Keratinocyte (primary cell): ENCODE measurements at regions not wholly inside any gene's neighbourhood (a gene's known extent, or its start where the extent isn't known, plus 50 kb on each side); places are given as distances from the start of the nearest gene placed in this dataset.

Experiments used
- DNase-seq: peaks from one replicate; pipeline ENCODE4 v3.0.0-alpha.2; 2011; ENCODE audit warnings: low read depth, missing footprints, low spot score
- FAIRE-seq: peaks from 2 replicates; lab custom pipeline; 2011; peaks lifted over from hg19 to GRCh38; lab: Jason Lieb, UNC
- H2AFZ ChIP-seq: 2 replicates; pipeline ENCODE4 v1.6.0; 2012; ENCODE audit warnings: low read length, control low read depth, inconsistent platforms; ENCODE audit not compliant: control insufficient read depth
- H3K27ac ChIP-seq: 2 replicates; pipeline ENCODE4 v1.5.1; 2011; ENCODE audit warnings: low read length; ENCODE audit not compliant: control insufficient read depth, insufficient read depth
- H3K27me3 ChIP-seq: 3 replicates; pipeline ENCODE4 v1.6.0; 2011; ENCODE audit warnings: low read length; ENCODE audit not compliant: control insufficient read depth, insufficient read depth; ENCODE audit errors: extremely low read depth
- H3K36me3 ChIP-seq, 2 experiments: 2 replicates in 1 of 2; 3 replicates in 1 of 2; pipeline ENCODE4 v1.5.1; 2011; ENCODE audit warnings: low read length in 2 of 2, mild to moderate bottlenecking in 1 of 2; ENCODE audit not compliant: control insufficient read depth in 2 of 2, insufficient read depth in 2 of 2; ENCODE audit errors: extremely low read depth in 1 of 2
- H3K4me1 ChIP-seq: 3 replicates; pipeline ENCODE4 v1.5.1; 2011; ENCODE audit warnings: low read length; ENCODE audit not compliant: control insufficient read depth, insufficient read depth; ENCODE audit errors: extremely low read depth
- H3K4me2 ChIP-seq: 3 replicates; pipeline ENCODE4 v1.6.0; 2011; ENCODE audit warnings: low read depth, low read length; ENCODE audit not compliant: control insufficient read depth, insufficient read depth; ENCODE audit errors: extremely low read depth
- H3K4me3 ChIP-seq, 3 experiments: fragments of 200-600 bp in 1 of 3; sonication (generic) in 1 of 3; 2 replicates in 2 of 3; 3 replicates in 1 of 3; pipeline ENCODE4 v1.5.1; 2011 to 2016; ENCODE audit warnings: low read length in 3 of 3, mild to moderate bottlenecking in 3 of 3, control low read depth in 2 of 3, inconsistent platforms in 1 of 3, low read depth in 1 of 3, mixed read lengths in 1 of 3, mixed run types in 1 of 3, moderate library complexity in 1 of 3; ENCODE audit not compliant: control insufficient read depth in 2 of 3, insufficient read depth in 2 of 3; ENCODE audit errors: extremely low read depth in 1 of 3
- H3K79me2 ChIP-seq: 2 replicates; pipeline ENCODE4 v1.6.0; 2012; ENCODE audit warnings: low read length; ENCODE audit not compliant: control insufficient read depth, insufficient read depth
- H3K9ac ChIP-seq: 3 replicates; pipeline ENCODE4 v1.6.0; 2011; ENCODE audit warnings: low read length; ENCODE audit not compliant: control insufficient read depth, insufficient read depth; ENCODE audit errors: extremely low read depth
- H3K9me1 ChIP-seq: 3 replicates; pipeline ENCODE4 v1.6.0; 2011; ENCODE audit warnings: low read length; ENCODE audit not compliant: control insufficient read depth, insufficient read depth; ENCODE audit errors: extremely low read depth
- H3K9me3 ChIP-seq: 2 replicates; pipeline ENCODE4 v1.5.1; 2012; ENCODE audit warnings: low read depth, low read length; ENCODE audit not compliant: control insufficient read depth
- H4K20me1 ChIP-seq: 3 replicates; pipeline ENCODE4 v1.6.0; 2011; ENCODE audit warnings: low read length; ENCODE audit not compliant: control insufficient read depth, insufficient read depth; ENCODE audit errors: extremely low read depth
- EZH2 ChIP-seq: IDR thresholded peaks from one replicate; pipeline ENCODE4 v1.6.1; 2012; ENCODE audit warnings: inconsistent platforms, mild to moderate bottlenecking, low read length, moderate library complexity
- dilution Hi-C: fragments of 300-500 bp; cut with MboI; formaldehyde crosslinking; loops from one replicate; pipeline ENCODE4 v1.7.0; 2020; ENCODE audit warnings: low sequenced_read_pairs; ENCODE audit not compliant: extremely low pct_ligation_motif_present
- TF ChIP-seq, protein P1 (sequence below), 3 experiments: IDR thresholded peaks in 1 of 3; conservative IDR thresholded peaks in 1 of 3; optimal IDR thresholded peaks in 1 of 3; 2 replicates in 2 of 3; 3 replicates in 1 of 3; pipeline versions ENCODE3 to v1.5.1; 2011; ENCODE audit warnings: low read length in 3 of 3, mild to moderate bottlenecking in 3 of 3, moderate library complexity in 2 of 3, control low read depth in 1 of 3, inconsistent platforms in 1 of 3; ENCODE audit not compliant: insufficient read depth in 2 of 3; ENCODE audit errors: extremely low read depth in 1 of 3

DNA sequence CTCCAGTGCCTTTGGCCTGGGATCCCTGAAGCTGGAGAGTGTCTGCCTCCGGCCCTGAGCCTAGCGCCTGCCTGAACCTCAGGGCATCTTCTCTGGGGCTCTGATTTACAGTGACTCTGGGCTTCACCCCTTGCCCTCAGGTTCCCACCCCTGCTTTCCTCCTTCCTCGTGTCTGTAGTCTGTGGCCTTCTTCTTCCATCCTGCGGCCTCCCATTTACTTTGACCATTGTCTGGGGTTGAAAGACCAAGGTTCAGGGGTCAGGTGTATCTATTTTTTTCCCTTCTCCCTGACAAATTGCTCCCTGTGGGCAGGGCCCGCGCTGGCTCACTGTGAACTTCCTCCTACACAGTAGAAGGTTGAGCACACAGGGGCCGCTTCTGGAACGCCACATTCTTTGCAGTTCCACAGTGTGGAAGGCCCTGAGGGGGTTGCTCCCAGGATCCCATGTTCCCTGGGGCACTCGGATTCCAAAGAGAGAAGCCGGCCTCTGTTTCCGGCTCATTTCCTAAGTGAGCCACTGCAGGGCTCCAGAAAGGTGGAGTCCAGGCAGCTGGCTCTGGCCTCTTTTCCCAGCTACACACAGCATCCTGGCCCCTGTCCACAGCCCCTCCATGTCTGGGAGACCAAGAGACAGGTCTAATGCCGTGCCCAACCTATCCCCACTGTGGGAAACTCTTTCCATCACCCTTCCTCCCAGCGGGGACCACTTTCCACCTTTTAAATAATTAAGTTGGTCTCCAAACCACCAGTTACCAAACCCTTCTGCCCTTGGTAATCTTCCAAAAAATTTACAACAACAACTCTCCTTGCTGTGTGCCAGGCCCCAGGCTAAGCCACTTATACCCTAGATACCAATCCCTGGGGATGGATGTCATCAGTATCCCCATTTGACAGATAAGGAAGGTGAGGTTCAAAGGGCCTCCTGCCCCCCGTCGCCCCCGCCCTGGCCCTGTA lies 140.3 kb upstream of the IER5L start:
- no peak for TF ChIP-seq EZH2
- TF ChIP-seq, protein P1, sequence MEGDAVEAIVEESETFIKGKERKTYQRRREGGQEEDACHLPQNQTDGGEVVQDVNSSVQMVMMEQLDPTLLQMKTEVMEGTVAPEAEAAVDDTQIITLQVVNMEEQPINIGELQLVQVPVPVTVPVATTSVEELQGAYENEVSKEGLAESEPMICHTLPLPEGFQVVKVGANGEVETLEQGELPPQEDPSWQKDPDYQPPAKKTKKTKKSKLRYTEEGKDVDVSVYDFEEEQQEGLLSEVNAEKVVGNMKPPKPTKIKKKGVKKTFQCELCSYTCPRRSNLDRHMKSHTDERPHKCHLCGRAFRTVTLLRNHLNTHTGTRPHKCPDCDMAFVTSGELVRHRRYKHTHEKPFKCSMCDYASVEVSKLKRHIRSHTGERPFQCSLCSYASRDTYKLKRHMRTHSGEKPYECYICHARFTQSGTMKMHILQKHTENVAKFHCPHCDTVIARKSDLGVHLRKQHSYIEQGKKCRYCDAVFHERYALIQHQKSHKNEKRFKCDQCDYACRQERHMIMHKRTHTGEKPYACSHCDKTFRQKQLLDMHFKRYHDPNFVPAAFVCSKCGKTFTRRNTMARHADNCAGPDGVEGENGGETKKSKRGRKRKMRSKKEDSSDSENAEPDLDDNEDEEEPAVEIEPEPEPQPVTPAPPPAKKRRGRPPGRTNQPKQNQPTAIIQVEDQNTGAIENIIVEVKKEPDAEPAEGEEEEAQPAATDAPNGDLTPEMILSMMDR (optimal IDR thresholded peaks at IDR 0.05 in 1 of 3, IDR thresholded peaks at IDR 0.05 in 1 of 3, conservative IDR thresholded peaks at IDR 0.05 in 1 of 3; ENCODE audit: extremely low read depth in 1 of 3, insufficient read depth in 2 of 3, low read length in 3 of 3): no peak
- Histone ChIP-seq H3K9ac (no peak overlapping the region), H4K20me1 (no peaks in the 10 kb centered on the region), H3K4me1 (peaks cover 11% of the 10 kb centered on the region), H3K79me2 (no peaks in the 10 kb centered on the region), H3K27ac (no peak overlapping the region), H2AFZ (no peak overlapping the region), H3K9me3 (no peaks in the 10 kb centered on the region), H3K27me3 (no peaks in the 10 kb centered on the region), H3K9me1 (no peaks in the 10 kb centered on the region), H3K4me3 (no peak overlapping the region), H3K4me2 (no peak overlapping the region), H3K36me3 (no peaks in the 10 kb centered on the region)
- DNase-seq (no peak), FAIRE-seq (no peak)
- dilution Hi-C loops: no loop called here

DNA sequence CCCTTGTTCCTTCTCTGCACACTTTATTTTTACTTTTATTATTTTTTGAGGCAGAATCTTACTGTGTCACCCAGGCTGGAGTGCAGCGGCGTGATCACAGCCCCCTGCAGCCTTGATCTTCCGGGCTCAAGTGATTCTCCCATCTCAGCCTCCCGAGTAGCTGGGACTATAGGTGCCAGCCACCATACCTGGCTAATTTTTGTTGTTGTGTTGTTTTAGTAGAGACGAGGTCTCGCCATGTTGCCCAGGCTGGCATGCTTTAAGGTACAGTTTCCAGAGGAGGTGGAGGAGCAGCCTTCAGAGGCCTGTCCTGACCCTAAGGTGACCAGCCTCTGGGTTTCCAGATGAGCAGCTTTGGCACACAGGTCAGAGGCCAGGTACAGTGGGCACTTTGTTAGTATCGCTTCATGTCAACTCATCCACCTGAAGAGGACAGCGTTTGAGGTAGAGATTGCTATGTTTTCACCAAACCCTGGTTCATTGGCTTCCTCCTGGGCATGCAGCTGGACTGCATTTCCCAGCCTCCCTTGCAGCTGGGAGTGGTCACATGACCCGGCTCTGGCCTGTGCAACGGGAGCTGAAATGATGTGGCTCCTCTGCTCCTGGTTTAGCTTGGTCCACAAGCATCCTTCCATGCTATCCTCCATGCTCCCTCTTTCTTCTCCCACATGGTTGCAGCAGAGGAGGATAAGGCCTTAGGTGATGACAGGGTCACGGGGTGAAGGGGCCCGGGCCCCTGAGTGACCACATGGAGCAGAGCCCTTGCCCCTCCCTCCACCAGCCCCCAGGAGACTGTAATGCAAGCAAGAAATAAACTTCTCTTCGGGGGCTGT lies 139.3 kb upstream of the IER5L start:
- Histone ChIP-seq H4K20me1 (no peaks in the 10 kb centered on the region), H2AFZ (no peak overlapping the region), H3K27ac (no peak overlapping the region), H3K9me1 (no peaks in the 10 kb centered on the region), H3K36me3 (no peaks in the 10 kb centered on the region), H3K79me2 (no peaks in the 10 kb centered on the region), H3K4me2 (no peak overlapping the region), H3K4me1 (peaks cover 11% of the 10 kb centered on the region), H3K9me3 (no peaks in the 10 kb centered on the region), H3K9ac (no peak overlapping the region), H3K27me3 (no peaks in the 10 kb centered on the region), H3K4me3 (no peak overlapping the region)
- TF ChIP-seq EZH2: no peak
- TF ChIP-seq, protein P1 (optimal IDR thresholded peaks at IDR 0.05 in 1 of 3, IDR thresholded peaks at IDR 0.05 in 1 of 3, conservative IDR thresholded peaks at IDR 0.05 in 1 of 3; ENCODE audit: extremely low read depth in 1 of 3, insufficient read depth in 2 of 3, low read length in 3 of 3): no peak
- FAIRE-seq (peak; percentile 67), DNase-seq (no peak)
- dilution Hi-C loops: no loop called here
